NB4 (cell line): ENCODE measurements at regions not wholly inside any gene's neighbourhood (a gene's known extent, or its start where the extent isn't known, plus 50 kb on each side); places are given as distances from the start of the nearest gene placed in this dataset.

Experiments
- DNase-seq: peaks from one replicate; pipeline ENCODE4 v3.0.0; 2010; ENCODE audit warnings: low read depth
- H3K4me3 ChIP-seq: one replicate; pipeline ENCODE4 v1.5.1; 2011; ENCODE audit warnings: mild to moderate bottlenecking, low read depth, low read length, moderate library complexity
- CTCF ChIP-seq: IDR thresholded peaks from one replicate; pipeline ENCODE4 v1.5.1; 2012; ENCODE audit warnings: low read depth, low read length
- MYC ChIP-seq: IDR thresholded peaks from 2 replicates; pipeline ENCODE4 v1.6.1; 2011; ENCODE audit warnings: low read depth, low read length
- POLR2A ChIP-seq: IDR thresholded peaks from 2 replicates; pipeline ENCODE4 v1.6.1; 2011; ENCODE audit warnings: mild to moderate bottlenecking; ENCODE audit not compliant: insufficient read length; ENCODE audit errors: extremely low read depth
- TF ChIP-seq, protein P1 (sequence below): IDR thresholded peaks from 2 replicates; pipeline ENCODE4 v1.6.1; 2011; ENCODE audit warnings: low read depth, low read length

DNA sequence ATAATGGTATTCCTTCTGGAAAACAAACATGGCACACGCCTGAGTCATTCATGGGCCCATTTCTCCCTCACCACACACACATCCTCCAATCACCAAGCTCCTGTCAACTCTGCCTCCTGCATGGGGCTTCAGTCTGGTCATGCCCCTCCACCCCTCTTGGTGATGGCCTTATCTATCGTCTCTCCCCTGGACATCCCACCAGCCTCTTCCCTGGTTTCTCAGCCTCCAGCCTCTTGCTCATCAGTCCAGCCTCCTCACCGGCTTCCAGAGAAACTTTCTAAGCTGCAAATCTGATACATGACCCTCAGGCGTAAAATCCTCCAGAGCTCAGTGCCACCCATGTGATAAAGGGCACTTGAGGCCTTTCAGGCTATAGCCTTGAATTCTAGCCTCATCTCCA, 243.9 kb downstream of the FOXD2 start:
- no peak for DNase-seq
- no peak overlapping the region for H3K4me3 ChIP-seq
- TF ChIP-seq, protein P1, sequence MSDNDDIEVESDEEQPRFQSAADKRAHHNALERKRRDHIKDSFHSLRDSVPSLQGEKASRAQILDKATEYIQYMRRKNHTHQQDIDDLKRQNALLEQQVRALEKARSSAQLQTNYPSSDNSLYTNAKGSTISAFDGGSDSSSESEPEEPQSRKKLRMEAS: no peak
- TF ChIP-seq POLR2A (no peak), MYC (no peak), CTCF (no peak)

GRCh38 chr1:47682198-47682597, 244.4 kb downstream of the FOXD2 start:
- no peak for DNase-seq
- H3K4me3 ChIP-seq: no peak overlapping the region
- TF ChIP-seq, protein P1: no peak
- TF ChIP-seq CTCF (no peak), MYC (no peak), POLR2A (no peak)

- no peak for DNase-seq
- H3K4me3 ChIP-seq: no peak overlapping the region
- TF ChIP-seq CTCF (no peak), MYC (no peak), POLR2A (no peak)
- TF ChIP-seq, protein P1: no peak
These were observed 245.0 kb downstream of the FOXD2 start for GRCh38 chr1:47682786-47683350.

DNA sequence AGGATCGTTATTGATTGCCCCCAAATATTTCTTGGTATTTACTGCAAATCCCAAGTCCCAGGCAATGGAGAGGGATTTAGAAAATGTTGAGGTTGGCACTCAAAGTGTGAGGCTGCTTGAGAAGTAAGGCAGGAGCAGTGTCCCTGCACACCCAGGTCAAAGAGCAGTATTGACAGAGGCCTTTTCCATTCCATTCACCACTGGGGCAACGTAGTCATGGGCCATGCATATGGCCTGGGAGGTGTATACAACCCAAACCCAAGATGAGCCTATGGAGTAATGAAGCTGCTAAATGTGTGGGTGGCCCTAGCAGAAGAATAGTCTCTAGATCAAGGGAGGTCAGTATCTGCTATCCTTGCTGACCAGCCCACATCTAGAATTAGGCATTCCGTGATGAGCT, 245.6 kb downstream of the FOXD2 start:
- no peak for DNase-seq
- TF ChIP-seq POLR2A (no peak), MYC (no peak), CTCF (no peak)
- TF ChIP-seq, protein P1: no peak
- H3K4me3 ChIP-seq: no peak overlapping the region

GRCh38 chr1:47684518-47684917, 246.7 kb downstream of the FOXD2 start:
- TF ChIP-seq, protein P1: no peak
- TF ChIP-seq MYC (no peak), POLR2A (no peak), CTCF (no peak)
- no peak overlapping the region for H3K4me3 ChIP-seq
- DNase-seq: no peak
